H1 (cell line): ENCODE measurements at regions not wholly inside any gene's neighbourhood (a gene's known extent, or its start where the extent isn't known, plus 50 kb on each side); places are given as distances from the start of the nearest gene placed in this dataset.

Experiments used
- TAF1 ChIP-seq: IDR thresholded peaks from 2 replicates; pipeline ENCODE4 v1.6.1; 2011; ENCODE audit warnings: mild to moderate bottlenecking, low read depth, low read length
- TF ChIP-seq, protein P1 (sequence below): fragments of 300-600 bp; sonication (generic); IDR thresholded peaks from 2 replicates; pipeline ENCODE4 v1.7.1; 2012; ENCODE audit warnings: low read length, moderate library complexity, mild to moderate bottlenecking, inconsistent platforms; ENCODE audit not compliant: insufficient replicate concordance

DNA sequence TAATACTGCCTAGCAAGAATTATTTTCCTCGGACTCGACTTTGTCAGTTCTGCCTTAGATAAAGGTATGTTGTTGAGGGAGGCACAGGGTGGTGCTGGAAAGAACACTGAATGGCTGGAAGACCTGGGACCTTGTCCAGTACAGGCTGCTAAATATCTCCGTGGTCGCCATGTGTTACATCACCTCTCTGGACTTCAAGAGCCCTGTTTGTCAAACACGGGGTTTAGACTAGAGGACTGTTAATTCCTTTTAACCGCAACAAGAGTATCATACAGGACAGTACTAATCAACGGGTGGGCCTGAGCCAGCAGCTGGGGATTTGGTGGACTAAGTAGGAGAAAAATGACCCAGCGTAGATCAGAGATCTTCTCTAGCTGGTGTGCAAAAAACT is 476.3 kb downstream of the LRIG3 start (continued):
- TF ChIP-seq, protein P1, sequence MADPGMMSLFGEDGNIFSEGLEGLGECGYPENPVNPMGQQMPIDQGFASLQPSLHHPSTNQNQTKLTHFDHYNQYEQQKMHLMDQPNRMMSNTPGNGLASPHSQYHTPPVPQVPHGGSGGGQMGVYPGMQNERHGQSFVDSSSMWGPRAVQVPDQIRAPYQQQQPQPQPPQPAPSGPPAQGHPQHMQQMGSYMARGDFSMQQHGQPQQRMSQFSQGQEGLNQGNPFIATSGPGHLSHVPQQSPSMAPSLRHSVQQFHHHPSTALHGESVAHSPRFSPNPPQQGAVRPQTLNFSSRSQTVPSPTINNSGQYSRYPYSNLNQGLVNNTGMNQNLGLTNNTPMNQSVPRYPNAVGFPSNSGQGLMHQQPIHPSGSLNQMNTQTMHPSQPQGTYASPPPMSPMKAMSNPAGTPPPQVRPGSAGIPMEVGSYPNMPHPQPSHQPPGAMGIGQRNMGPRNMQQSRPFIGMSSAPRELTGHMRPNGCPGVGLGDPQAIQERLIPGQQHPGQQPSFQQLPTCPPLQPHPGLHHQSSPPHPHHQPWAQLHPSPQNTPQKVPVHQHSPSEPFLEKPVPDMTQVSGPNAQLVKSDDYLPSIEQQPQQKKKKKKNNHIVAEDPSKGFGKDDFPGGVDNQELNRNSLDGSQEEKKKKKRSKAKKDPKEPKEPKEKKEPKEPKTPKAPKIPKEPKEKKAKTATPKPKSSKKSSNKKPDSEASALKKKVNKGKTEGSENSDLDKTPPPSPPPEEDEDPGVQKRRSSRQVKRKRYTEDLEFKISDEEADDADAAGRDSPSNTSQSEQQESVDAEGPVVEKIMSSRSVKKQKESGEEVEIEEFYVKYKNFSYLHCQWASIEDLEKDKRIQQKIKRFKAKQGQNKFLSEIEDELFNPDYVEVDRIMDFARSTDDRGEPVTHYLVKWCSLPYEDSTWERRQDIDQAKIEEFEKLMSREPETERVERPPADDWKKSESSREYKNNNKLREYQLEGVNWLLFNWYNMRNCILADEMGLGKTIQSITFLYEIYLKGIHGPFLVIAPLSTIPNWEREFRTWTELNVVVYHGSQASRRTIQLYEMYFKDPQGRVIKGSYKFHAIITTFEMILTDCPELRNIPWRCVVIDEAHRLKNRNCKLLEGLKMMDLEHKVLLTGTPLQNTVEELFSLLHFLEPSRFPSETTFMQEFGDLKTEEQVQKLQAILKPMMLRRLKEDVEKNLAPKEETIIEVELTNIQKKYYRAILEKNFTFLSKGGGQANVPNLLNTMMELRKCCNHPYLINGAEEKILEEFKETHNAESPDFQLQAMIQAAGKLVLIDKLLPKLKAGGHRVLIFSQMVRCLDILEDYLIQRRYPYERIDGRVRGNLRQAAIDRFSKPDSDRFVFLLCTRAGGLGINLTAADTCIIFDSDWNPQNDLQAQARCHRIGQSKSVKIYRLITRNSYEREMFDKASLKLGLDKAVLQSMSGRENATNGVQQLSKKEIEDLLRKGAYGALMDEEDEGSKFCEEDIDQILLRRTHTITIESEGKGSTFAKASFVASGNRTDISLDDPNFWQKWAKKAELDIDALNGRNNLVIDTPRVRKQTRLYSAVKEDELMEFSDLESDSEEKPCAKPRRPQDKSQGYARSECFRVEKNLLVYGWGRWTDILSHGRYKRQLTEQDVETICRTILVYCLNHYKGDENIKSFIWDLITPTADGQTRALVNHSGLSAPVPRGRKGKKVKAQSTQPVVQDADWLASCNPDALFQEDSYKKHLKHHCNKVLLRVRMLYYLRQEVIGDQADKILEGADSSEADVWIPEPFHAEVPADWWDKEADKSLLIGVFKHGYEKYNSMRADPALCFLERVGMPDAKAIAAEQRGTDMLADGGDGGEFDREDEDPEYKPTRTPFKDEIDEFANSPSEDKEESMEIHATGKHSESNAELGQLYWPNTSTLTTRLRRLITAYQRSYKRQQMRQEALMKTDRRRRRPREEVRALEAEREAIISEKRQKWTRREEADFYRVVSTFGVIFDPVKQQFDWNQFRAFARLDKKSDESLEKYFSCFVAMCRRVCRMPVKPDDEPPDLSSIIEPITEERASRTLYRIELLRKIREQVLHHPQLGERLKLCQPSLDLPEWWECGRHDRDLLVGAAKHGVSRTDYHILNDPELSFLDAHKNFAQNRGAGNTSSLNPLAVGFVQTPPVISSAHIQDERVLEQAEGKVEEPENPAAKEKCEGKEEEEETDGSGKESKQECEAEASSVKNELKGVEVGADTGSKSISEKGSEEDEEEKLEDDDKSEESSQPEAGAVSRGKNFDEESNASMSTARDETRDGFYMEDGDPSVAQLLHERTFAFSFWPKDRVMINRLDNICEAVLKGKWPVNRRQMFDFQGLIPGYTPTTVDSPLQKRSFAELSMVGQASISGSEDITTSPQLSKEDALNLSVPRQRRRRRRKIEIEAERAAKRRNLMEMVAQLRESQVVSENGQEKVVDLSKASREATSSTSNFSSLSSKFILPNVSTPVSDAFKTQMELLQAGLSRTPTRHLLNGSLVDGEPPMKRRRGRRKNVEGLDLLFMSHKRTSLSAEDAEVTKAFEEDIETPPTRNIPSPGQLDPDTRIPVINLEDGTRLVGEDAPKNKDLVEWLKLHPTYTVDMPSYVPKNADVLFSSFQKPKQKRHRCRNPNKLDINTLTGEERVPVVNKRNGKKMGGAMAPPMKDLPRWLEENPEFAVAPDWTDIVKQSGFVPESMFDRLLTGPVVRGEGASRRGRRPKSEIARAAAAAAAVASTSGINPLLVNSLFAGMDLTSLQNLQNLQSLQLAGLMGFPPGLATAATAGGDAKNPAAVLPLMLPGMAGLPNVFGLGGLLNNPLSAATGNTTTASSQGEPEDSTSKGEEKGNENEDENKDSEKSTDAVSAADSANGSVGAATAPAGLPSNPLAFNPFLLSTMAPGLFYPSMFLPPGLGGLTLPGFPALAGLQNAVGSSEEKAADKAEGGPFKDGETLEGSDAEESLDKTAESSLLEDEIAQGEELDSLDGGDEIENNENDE = no peak
- TF ChIP-seq TAF1 = no peak
- TF ChIP-seq, all 59 proteins: peak for 0
